ENCODE measurements at regions not wholly inside any gene's neighbourhood (a gene's known extent, or its start where the extent isn't known, plus 50 kb on each side); places are given as distances from the start of the nearest gene placed in this dataset.

DNA sequence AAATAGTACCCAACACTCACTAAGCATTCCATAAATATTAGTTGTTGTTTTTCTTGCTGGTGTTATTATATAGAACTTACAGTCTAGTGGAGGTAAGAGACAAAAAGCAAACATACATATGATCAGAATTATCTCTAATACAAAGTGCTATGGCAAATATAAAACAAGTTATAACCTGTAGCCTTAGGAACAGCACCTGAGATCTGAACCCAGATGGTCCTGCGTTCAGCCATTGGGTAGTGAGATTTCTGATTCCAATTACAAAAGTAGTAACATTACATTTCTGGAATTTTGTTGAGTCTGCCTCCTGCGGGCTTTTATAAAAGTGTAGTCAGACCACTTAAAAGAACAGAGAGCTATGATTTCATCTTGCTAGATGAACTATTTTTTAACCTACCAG is 242.9 kb upstream of the ZNF462 start:
- H2AFZ ChIP-seq, result no peak overlapping the region
- no peak overlapping the region for H3K4me2 ChIP-seq (ENCODE audit: unreplicated experiment)
- in situ Hi-C loops (cut with MboI), result no loop called here
- no peak for DNase-seq
- no peaks in the 10 kb centered on the region for H3K9me2 ChIP-seq (ENCODE audit: insufficient read depth)
- H3F3A ChIP-seq (ENCODE audit: insufficient read depth), result no peaks in the 10 kb centered on the region
- H3K27ac ChIP-seq, result no peak overlapping the region
- H3K4me3 ChIP-seq, result no peak overlapping the region
- H3K27me3 ChIP-seq (replicated peaks; ENCODE audit: insufficient read depth), result no peaks in the 10 kb centered on the region
- H3K4me1 ChIP-seq (ENCODE audit: insufficient read depth), result no peaks in the 10 kb centered on the region
- H3K9me3 ChIP-seq (ENCODE audit: low read depth), result no peaks in the 10 kb centered on the region
- H3K79me2 ChIP-seq (ENCODE audit: insufficient read depth), result no peaks in the 10 kb centered on the region
- no peaks in the 10 kb centered on the region for H4K20me1 ChIP-seq (ENCODE audit: insufficient read depth)
- TF ChIP-seq EZH2phosphoT487 (IDR thresholded peaks at IDR 0.05; ENCODE audit: insufficient read depth, low read depth) (no peak), EZH2 (IDR thresholded peaks at IDR 0.05; ENCODE audit: insufficient read depth, poor library complexity, severe bottlenecking) (no peak)
- WGBS, 2 experiments (ENCODE audit: low coverage in 1 of 2, low lambda C conversion rate in 2 of 2, missing lambda C conversion rate in 2 of 2), result 39 to 52% methylated on average over 2 of the region's 2 CpGs
- H3K36me3 ChIP-seq (ENCODE audit: low read depth), result no peaks in the 10 kb centered on the region
- H3K9ac ChIP-seq, result no peak overlapping the region

DNA sequence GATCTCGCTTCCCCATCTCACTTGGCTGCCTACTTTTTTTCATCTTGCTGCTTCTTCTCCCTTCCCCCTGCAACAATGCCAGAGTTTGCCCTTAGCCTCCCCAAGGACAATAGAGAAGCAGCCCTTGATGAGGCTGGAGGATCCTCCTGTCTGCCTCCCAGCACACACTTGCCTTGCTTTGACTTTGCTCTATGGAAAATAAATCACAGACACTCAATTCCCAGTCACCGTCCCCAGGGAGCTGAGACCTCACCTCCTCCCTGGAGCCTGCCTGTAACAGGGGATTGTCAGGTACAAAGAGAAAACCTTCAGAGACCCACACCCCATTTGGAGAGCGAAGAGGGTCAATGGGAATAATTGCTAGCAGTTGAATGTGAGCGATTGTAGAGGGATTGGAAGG is 242.1 kb upstream of the ZNF462 start:
- no peak overlapping the region for H2AFZ ChIP-seq
- no peak overlapping the region for H3K9ac ChIP-seq
- DNase-seq, result no peak
- no peaks in the 10 kb centered on the region for H3K79me2 ChIP-seq (ENCODE audit: insufficient read depth)
- no peaks in the 10 kb centered on the region for H4K20me1 ChIP-seq (ENCODE audit: insufficient read depth)
- no peaks in the 10 kb centered on the region for H3K4me1 ChIP-seq (ENCODE audit: insufficient read depth)
- no peaks in the 10 kb centered on the region for H3K9me2 ChIP-seq (ENCODE audit: insufficient read depth)
- no peaks in the 10 kb centered on the region for H3K36me3 ChIP-seq (ENCODE audit: low read depth)
- no peak overlapping the region for H3K4me3 ChIP-seq
- H3K27me3 ChIP-seq (replicated peaks; ENCODE audit: insufficient read depth), result no peaks in the 10 kb centered on the region
- no peaks in the 10 kb centered on the region for H3F3A ChIP-seq (ENCODE audit: insufficient read depth)
- no peak overlapping the region for H3K4me2 ChIP-seq (ENCODE audit: unreplicated experiment)
- H3K27ac ChIP-seq, result no peak overlapping the region
- in situ Hi-C loops (cut with MboI), result no loop called here
- 27 to 34% methylated on average over 4 of the region's 4 CpGs for WGBS, 2 experiments (ENCODE audit: low coverage in 1 of 2, low lambda C conversion rate in 2 of 2, missing lambda C conversion rate in 2 of 2)
- TF ChIP-seq EZH2phosphoT487 (IDR thresholded peaks at IDR 0.05; ENCODE audit: insufficient read depth, low read depth) (no peak), EZH2 (IDR thresholded peaks at IDR 0.05; ENCODE audit: insufficient read depth, poor library complexity, severe bottlenecking) (no peak)
- H3K9me3 ChIP-seq (ENCODE audit: low read depth), result no peaks in the 10 kb centered on the region

GRCh38 chr9:106621313-106622163 is 241.4 kb upstream of the ZNF462 start:
- in situ Hi-C loops (cut with MboI), result no loop called here
- no peak overlapping the region for H3K4me3 ChIP-seq
- H3K9me2 ChIP-seq (ENCODE audit: insufficient read depth), result no peaks in the 10 kb centered on the region
- H3F3A ChIP-seq (ENCODE audit: insufficient read depth), result no peaks in the 10 kb centered on the region
- H3K27me3 ChIP-seq (replicated peaks; ENCODE audit: insufficient read depth), result no peaks in the 10 kb centered on the region
- H3K79me2 ChIP-seq (ENCODE audit: insufficient read depth), result no peaks in the 10 kb centered on the region
- H3K9me3 ChIP-seq (ENCODE audit: low read depth), result no peaks in the 10 kb centered on the region
- 4 to 5% methylated on average over 14 of the region's 14 CpGs for WGBS, 2 experiments (ENCODE audit: low coverage in 1 of 2, low lambda C conversion rate in 2 of 2, missing lambda C conversion rate in 2 of 2)
- no peak overlapping the region for H2AFZ ChIP-seq
- no peaks in the 10 kb centered on the region for H3K4me1 ChIP-seq (ENCODE audit: insufficient read depth)
- no peaks in the 10 kb centered on the region for H3K36me3 ChIP-seq (ENCODE audit: low read depth)
- no peak overlapping the region for H3K9ac ChIP-seq
- no peak overlapping the region for H3K27ac ChIP-seq
- DNase-seq, result peak; percentile 6
- H3K4me2 ChIP-seq (ENCODE audit: unreplicated experiment), result no peak overlapping the region
- TF ChIP-seq EZH2 (IDR thresholded peaks at IDR 0.05; ENCODE audit: insufficient read depth, poor library complexity, severe bottlenecking) (no peak), EZH2phosphoT487 (IDR thresholded peaks at IDR 0.05; ENCODE audit: insufficient read depth, low read depth) (no peak)
- H4K20me1 ChIP-seq (ENCODE audit: insufficient read depth), result no peaks in the 10 kb centered on the region

GRCh38 chr9:106622164-106622487 is 240.8 kb upstream of the ZNF462 start:
- H3K4me1 ChIP-seq (ENCODE audit: insufficient read depth), result no peaks in the 10 kb centered on the region
- 63 to 66% methylated on average over 10 of the region's 10 CpGs for WGBS, 2 experiments (ENCODE audit: low coverage in 1 of 2, low lambda C conversion rate in 2 of 2, missing lambda C conversion rate in 2 of 2)
- no peak overlapping the region for H3K4me3 ChIP-seq
- no peak overlapping the region for H3K4me2 ChIP-seq (ENCODE audit: unreplicated experiment)
- no peak for DNase-seq
- TF ChIP-seq EZH2 (IDR thresholded peaks at IDR 0.05; ENCODE audit: insufficient read depth, poor library complexity, severe bottlenecking) (no peak), EZH2phosphoT487 (IDR thresholded peaks at IDR 0.05; ENCODE audit: insufficient read depth, low read depth) (no peak)
- H3K9me2 ChIP-seq (ENCODE audit: insufficient read depth), result no peaks in the 10 kb centered on the region
- H3K9me3 ChIP-seq (ENCODE audit: low read depth), result no peaks in the 10 kb centered on the region
- no peaks in the 10 kb centered on the region for H3K27me3 ChIP-seq (replicated peaks; ENCODE audit: insufficient read depth)
- H4K20me1 ChIP-seq (ENCODE audit: insufficient read depth), result no peaks in the 10 kb centered on the region
- no peak overlapping the region for H3K27ac ChIP-seq
- in situ Hi-C loops (cut with MboI), result no loop called here
- no peak overlapping the region for H3K9ac ChIP-seq
- H3F3A ChIP-seq (ENCODE audit: insufficient read depth), result no peaks in the 10 kb centered on the region
- no peaks in the 10 kb centered on the region for H3K79me2 ChIP-seq (ENCODE audit: insufficient read depth)
- H2AFZ ChIP-seq, result no peak overlapping the region
- no peaks in the 10 kb centered on the region for H3K36me3 ChIP-seq (ENCODE audit: low read depth)
